ENCODE measurements at regions not wholly inside any gene's neighbourhood (a gene's known extent, or its start where the extent isn't known, plus 50 kb on each side); places are given as distances from the start of the nearest gene placed in this dataset.

DNA sequence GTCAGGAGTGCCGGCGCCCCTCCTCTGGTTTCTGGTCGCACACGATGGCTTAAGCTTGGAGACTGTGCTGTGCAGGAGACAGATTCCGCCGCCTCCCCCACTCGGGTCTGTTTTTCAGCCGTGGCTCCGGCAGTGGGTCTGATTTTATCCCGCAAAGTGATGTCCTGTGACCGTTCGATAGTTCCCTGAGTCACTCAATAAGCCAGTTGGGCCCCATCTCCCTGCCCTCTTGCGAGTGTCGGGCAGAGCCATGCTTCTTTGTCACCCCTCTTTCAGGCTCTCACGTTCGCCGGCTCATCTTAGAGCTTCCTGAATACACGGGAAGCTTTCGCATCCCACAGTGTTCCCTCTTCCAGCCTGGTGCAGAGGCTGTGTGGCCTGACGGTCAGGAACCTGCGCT is 127.8 kb upstream of the RFLNA start:
- DNase-seq: no peak

- DNase-seq: no peak
These were observed 126.7 kb upstream of the RFLNA start for GRCh38 chr12:124168016-124168786.

DNA sequence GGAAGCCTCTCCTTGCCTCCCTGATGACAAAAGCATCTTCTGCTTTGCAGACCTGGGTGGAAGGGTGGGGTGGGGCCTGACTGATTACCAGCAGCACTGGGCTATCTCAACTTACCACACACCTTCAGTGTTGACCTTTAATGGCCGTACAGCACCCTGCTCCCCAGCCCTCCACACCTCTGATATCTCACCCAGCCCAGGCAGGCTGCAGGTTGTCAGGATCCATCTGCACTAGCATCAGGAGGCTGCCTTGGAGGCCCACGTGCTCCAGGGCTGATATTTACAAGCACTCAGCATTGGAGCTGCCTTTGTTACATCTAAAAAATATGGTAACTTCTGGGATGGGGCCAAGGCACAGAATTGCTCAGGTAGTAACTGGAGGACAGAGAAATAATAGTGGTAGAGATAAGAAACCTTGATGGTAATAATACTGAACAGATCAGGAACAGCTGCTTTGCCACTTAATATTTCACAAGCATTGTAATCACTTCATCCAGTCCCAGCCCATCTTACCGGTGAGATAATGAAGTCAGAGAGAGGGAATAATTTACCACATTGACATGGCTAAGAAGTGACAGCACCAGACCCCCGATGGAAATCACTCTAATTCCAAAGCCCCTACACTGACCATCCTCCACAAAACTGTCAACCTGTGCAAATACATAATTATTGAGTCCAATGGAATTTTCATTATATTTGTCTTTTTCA is 125.2 kb upstream of the RFLNA start:
- DNase-seq: peak; percentile 35

GRCh38 chr12:124170760-124171159 is 124.1 kb upstream of the RFLNA start:
- no peak for DNase-seq

GRCh38 chr12:124171231-124171979 is 123.5 kb upstream of the RFLNA start:
- no peak for DNase-seq

DNA sequence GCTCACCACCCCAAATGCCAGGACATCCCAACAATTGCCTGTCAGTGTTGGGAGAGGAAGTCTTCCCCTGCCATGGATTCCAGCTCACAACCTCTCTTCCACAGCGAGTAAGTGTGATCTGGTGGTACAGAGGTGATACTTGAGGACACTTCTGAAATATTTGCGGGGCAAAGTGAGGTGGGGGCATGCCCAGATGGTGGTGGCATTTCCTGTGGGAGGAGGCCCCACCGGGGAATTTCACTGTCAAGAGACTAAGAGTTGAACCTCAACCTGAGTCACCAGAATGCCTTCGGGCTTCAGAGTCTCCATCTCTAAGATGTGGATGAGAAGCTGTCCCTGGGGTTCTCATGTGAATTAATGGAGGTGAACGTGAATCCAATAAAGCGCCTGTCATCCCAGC is 122.3 kb upstream of the RFLNA start:
- DNase-seq: no peak

- DNase-seq: no peak
These were observed 121.2 kb upstream of the RFLNA start for GRCh38 chr12:124173692-124174091.

DNA sequence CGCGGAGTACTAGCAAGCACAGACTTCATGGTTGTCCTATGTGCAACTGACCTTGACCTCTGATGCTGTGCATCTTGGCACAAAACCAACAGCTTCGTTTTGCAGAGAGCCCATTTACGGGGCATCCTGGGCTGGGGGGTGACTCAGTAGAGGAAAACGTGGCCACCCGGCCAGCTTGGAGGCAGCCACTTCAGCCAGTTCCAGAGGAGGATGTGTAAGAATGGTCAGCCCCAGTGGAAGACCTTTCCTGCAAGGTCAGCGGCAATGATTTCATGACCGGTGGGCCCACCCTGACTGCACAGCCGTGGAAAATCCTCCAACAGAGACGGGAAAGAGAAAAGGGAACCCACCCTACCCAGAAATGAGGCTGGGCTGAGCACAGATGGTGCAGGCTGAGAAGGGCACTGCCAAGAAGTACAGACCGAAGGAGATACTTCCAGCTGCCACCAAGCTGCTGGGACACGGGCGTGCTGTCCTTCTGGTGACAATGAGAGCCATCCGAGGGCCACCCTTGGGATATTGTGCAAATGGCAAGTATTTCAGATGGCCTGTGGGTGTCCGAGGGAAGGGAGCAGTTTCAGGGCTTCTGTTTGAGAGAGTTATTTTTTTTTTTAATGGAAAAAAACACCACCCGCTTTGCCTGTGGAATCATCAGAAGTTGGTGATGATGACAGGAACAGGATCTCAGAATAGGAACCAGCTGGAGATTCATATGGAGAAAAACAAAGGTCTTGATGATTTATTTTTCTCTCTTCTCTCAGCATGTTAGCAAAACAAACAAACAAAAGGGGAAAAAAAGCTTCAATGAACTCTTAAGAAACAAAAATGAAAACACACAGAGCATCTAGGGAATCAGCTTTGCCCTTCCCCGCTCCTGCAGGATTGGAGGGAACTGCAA is 120.2 kb upstream of the RFLNA start:
- no peak for DNase-seq

DNA sequence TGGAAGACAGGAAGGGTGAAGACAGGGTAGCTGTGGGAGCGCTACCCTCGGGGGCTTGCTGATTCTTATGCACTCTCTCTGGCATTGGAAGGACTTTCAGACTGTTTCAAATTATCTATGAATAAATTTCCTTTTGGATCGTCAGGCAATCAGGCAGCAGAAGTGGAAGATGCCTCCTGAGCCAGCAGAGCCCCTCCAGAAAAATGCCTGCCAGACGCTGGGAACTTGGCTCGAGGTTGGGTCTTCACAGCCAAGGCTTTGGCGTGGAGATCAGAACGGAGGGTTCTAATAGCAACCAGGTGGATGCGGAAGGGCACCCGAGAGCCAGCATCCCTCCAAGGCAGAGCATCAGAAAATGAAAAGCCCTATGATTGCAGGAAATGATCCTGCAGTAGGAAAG is 119.2 kb upstream of the RFLNA start:
- no peak for DNase-seq

DNA sequence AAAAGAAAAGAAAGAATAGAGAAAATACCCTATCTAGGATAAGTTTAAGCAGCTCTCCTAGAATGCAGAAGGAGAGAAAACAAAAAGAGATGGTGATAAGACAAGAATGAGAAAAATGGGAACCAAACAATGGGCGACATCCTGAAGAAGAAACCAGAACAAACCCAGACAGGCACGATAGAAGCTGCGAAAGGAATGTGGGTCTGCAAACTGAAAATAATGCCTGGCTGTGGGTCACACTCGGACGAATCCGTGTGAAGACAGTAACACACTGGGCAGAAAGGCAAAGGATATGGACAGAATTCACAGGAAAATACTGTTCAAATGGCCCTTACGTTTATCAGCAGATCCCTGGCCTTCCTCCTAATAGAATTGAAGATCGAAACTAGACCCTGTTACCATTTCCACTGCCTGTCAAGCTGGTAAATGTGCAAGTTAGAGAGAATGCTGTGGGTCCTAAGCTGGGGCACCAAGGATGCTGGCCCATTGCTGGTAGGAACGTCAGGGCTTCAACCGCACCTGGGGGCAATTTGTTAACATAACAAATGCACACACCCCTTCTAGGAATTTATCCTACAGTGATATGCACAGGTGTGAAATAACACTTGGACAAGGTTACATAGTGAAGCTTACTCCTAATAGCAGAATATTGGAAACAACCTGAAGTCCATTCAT is 117.5 kb upstream of the RFLNA start:
- no peak for DNase-seq

GRCh38 chr12:124177951-124178316 is 117.0 kb upstream of the RFLNA start:
- DNase-seq: no peak

DNA sequence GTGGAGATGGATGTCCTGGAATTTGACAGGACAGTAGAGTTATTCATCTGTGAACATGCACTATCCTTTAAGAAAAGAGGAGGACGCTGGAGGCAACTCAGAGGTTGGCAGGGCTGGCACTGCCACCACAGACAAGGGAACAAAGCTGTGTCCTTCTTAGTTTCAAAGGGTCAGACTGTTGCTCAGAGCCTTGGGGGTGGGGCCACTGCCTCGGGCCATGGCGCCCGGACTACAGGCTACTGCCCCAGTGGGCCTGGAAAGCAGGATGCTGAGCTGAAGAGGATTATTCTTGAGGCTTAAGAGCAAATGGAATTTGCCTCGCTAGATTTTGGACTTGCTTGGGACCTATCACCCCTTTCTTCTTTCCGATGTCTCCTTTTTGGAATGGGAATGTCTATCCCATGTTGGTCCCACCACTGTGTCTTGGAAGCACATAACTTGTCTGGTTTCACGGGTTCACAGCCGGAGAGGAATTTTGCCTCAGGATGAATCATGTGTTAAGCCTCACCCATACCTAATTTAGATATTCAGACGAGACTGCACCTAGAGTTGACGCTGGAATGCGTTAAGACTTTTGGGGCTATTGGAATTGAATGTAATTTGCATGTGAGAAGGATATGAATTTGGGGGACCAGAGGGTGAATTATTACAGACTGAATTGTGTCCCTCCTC is 114.8 kb upstream of the RFLNA start:
- DNase-seq: no peak

GRCh38 chr12:124183172-124183571 is 111.7 kb upstream of the RFLNA start:
- no peak for DNase-seq

DNA sequence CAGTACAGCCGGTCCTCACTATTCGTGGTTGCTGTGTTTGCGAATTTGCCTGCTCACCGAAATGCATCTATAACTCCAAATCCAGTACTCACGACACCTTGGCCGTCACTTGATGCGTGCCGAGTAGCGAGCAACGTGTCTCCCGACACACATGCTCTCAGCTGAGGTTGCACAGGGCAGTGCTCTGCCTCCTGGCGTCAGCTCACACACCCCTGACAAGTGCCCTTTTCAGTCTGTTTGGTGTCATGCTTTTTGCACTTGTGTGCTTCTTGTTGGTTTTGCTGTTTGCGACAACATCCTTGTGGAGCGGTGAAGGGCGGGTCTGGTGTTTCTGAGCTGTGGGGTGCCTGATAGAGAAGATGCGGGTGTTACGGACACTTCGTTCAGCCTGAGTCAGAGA is 110.4 kb upstream of the RFLNA start:
- no peak for DNase-seq

GRCh38 chr12:124185971-124186686 is 108.8 kb upstream of the RFLNA start:
- no peak for DNase-seq

GRCh38 chr12:124188084-124188483 is 106.8 kb upstream of the RFLNA start:
- DNase-seq: no peak

GRCh38 chr12:124188561-124189405 is 106.1 kb upstream of the RFLNA start:
- DNase-seq: no peak

DNA sequence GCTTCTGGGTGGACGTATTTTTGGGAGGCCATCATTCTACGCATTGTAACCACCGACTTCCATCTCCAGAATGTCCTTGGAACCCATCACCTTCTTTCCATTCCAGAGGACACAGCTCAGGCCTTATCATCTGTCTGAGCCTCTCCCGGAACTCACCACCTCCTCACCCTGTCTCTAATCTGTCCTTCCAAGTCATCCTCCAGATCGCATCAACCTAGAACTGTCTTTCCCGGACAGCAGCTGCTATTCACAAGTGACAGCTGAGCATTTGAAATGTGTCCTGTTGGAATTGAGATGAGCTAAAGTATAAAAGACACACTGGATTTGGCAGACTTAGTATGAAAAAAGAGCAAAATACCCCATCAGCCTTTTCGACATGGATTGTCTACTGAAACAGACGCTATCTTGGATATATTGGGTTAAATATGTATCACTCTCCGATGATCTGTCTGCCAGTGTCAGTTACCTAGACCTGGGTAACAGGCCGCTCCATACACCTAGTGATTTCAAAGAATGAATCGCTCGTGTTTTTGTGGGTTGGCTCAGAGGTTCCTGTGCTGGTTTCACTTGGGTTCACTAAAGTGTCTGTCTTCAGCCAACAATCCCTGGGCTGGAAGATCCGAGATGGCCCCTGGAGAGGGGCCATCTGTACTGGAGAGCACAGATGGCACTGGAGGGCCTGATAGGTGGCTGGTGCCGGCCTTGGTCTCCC is 104.4 kb upstream of the RFLNA start:
- DNase-seq: no peak

DNA sequence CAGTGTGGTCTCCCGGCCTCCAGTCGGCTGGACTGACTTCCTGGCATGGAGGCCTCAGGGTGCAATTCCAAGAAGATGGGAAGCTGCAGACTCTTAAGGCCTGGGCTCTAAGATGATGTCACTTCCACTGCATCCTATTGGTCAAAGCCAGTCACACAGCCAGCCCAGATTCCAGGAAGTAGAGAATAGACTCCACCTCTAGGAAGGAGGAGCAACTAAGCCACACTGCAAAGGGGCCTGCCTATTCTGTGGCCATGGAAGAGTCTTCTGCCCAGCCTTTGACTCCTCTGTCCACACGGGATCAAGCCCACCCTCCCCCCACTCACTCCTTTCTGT is 103.9 kb upstream of the RFLNA start:
- peak; percentile 45 for DNase-seq

- no peak for DNase-seq
These were observed 102.9 kb upstream of the RFLNA start for GRCh38 chr12:124191966-124192365.

Data from hematopoietic multipotent progenitor cell treated with erythropoietin and hydrocortisone succinate and interleukin-3 and kit ligand, for 8 days (in vitro differentiated cells).